ENCODE measurements at regions not wholly inside any gene's neighbourhood (a gene's known extent, or its start where the extent isn't known, plus 50 kb on each side); places are given as distances from the start of the nearest gene placed in this dataset.

DNA sequence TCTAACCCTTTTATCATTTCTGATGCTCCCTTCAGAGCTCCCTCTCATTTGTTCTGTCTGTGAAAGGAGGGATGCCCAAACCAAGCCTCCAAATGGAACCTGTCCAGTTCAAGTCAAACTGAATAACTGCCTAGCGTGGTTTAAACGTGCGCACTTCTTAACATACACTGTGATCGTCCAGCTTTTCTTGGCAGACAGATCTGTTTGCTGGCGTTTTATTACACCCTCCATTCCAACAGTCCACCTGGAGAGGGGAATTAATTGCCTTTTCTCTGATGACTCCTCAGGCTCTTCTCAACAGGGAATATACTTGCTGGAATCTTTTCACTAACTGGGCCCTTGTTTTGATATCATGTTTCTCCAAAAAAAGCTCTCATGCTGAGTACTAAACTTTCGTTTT, 379.2 kb upstream of the POU3F3 start:
- no peak for TF ChIP-seq ZNF274 (IDR thresholded peaks at IDR 0.05; ENCODE audit: low read depth, low read length)
- no peak for TF ChIP-seq YY1 (IDR thresholded peaks at IDR 0.05; ENCODE audit: insufficient read depth, insufficient read length)
